ENCODE measurements at regions not wholly inside any gene's neighbourhood (a gene's known extent, or its start where the extent isn't known, plus 50 kb on each side); places are given as distances from the start of the nearest gene placed in this dataset.

- no peak for DNase-seq
These were observed 382.7 kb upstream of the RNF32 start for GRCh38 chr7:156257904-156258303.

GRCh38 chr7:156255635-156256034 lies 384.9 kb upstream of the RNF32 start:
- no peak for DNase-seq

- no peak for DNase-seq
These were observed 388.7 kb upstream of the RNF32 start for GRCh38 chr7:156251861-156252260.

- DNase-seq: no peak
These were observed 400.0 kb upstream of the RNF32 start for GRCh38 chr7:156240532-156240931.

- no peak for DNase-seq
These were observed 402.0 kb upstream of the RNF32 start for GRCh38 chr7:156238366-156239133.

GRCh38 chr7:156237614-156238013 lies 403.0 kb upstream of the RNF32 start:
- DNase-seq: no peak

- no peak for DNase-seq
These were observed 403.5 kb upstream of the RNF32 start for GRCh38 chr7:156236936-156237599.

GRCh38 chr7:156236181-156236889 lies 404.2 kb upstream of the RNF32 start:
- no peak for DNase-seq

- DNase-seq: no peak
These were observed 405.7 kb upstream of the RNF32 start for GRCh38 chr7:156234666-156235494.

GRCh38 chr7:156234192-156234591 lies 406.4 kb upstream of the RNF32 start:
- no peak for DNase-seq

GRCh38 chr7:156232931-156233705 lies 407.5 kb upstream of the RNF32 start:
- no peak for DNase-seq

- no peak for DNase-seq
These were observed 410.0 kb upstream of the RNF32 start for GRCh38 chr7:156230576-156230975.

GRCh38 chr7:156224833-156225225 lies 412.6 kb upstream of the SHH start:
- no peak for DNase-seq

- no peak for DNase-seq
These were observed 411.9 kb upstream of the SHH start for GRCh38 chr7:156223935-156224832.

- DNase-seq: no peak
These were observed 410.3 kb upstream of the SHH start for GRCh38 chr7:156222611-156223010.

GRCh38 chr7:156222151-156222550 lies 409.9 kb upstream of the SHH start:
- DNase-seq: no peak

GRCh38 chr7:156220701-156221100 lies 408.4 kb upstream of the SHH start:
- DNase-seq: no peak

GRCh38 chr7:156220078-156220605 lies 407.9 kb upstream of the SHH start:
- no peak for DNase-seq

- DNase-seq: no peak
These were observed 407.2 kb upstream of the SHH start for GRCh38 chr7:156219307-156220077.
